Endothelial cell (in vitro differentiated cells): ENCODE measurements at regions not wholly inside any gene's neighbourhood (a gene's known extent, or its start where the extent isn't known, plus 50 kb on each side); places are given as distances from the start of the nearest gene placed in this dataset.

Source experiments
- DNase-seq: peaks from one replicate; pipeline ENCODE4 v3.0.0; 2021; ENCODE audit warnings: low spot score
- H3K27ac Mint-ChIP-seq: one replicate; pipeline ENCODE4 v1.8.0; 2021; ENCODE audit warnings: mixed read lengths, inconsistent platforms; ENCODE audit not compliant: unreplicated experiment
- H3K27me3 Mint-ChIP-seq: one replicate; pipeline ENCODE4 v1.8.0; 2021; ENCODE audit warnings: mild to moderate bottlenecking, moderate library complexity, mixed read lengths, inconsistent platforms; ENCODE audit not compliant: unreplicated experiment
- H3K36me3 Mint-ChIP-seq: one replicate; pipeline ENCODE4 v1.8.0; 2021; ENCODE audit warnings: mild to moderate bottlenecking, low read depth, mixed read lengths, inconsistent platforms; ENCODE audit not compliant: unreplicated experiment
- H3K4me1 Mint-ChIP-seq: one replicate; pipeline ENCODE4 v1.8.0; 2021; ENCODE audit warnings: mild to moderate bottlenecking, mixed read lengths, inconsistent platforms; ENCODE audit not compliant: unreplicated experiment
- H3K4me3 Mint-ChIP-seq: one replicate; pipeline ENCODE4 v1.8.0; 2021; ENCODE audit warnings: mild to moderate bottlenecking, mixed read lengths, inconsistent platforms; ENCODE audit not compliant: unreplicated experiment
- H3K9me3 Mint-ChIP-seq: one replicate; pipeline ENCODE4 v1.8.0; 2021; ENCODE audit warnings: mixed read lengths, inconsistent platforms; ENCODE audit not compliant: unreplicated experiment
- TF ChIP-seq, protein P1 (sequence below): fragments of 200-600 bp; sonication (generic); IDR thresholded peaks from one replicate; pipeline ENCODE4 v1.5.0; 2021; ENCODE audit warnings: antibody characterized with exemption; ENCODE audit not compliant: unreplicated experiment

DNA sequence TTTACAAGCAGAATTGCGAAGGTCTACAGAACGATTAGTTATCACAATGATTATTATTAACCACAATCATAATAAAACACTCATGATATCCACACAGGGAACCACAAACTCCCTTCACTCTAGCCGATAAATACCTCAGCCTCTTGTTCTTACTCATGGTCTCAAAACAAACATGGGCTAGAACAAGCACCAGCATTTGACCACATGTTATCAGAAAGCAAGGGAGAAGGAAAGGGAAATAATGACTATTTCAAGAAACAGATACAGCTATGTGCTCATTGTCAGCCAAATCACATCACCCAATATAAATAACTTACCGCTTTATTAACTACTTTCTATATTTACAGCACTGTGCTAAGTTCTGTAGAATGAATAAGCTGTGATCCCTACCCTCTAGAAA lies 663.2 kb upstream of the HTR2C start:
- Mint-ChIP-seq H3K4me1 (no peaks in the 10 kb centered on the region), H3K27me3 (peaks cover 2% of the 10 kb centered on the region), H3K9me3 (no peaks in the 10 kb centered on the region), H3K27ac (no peak overlapping the region), H3K36me3 (no peaks in the 10 kb centered on the region), H3K4me3 (no peak overlapping the region)
- TF ChIP-seq, protein P1, sequence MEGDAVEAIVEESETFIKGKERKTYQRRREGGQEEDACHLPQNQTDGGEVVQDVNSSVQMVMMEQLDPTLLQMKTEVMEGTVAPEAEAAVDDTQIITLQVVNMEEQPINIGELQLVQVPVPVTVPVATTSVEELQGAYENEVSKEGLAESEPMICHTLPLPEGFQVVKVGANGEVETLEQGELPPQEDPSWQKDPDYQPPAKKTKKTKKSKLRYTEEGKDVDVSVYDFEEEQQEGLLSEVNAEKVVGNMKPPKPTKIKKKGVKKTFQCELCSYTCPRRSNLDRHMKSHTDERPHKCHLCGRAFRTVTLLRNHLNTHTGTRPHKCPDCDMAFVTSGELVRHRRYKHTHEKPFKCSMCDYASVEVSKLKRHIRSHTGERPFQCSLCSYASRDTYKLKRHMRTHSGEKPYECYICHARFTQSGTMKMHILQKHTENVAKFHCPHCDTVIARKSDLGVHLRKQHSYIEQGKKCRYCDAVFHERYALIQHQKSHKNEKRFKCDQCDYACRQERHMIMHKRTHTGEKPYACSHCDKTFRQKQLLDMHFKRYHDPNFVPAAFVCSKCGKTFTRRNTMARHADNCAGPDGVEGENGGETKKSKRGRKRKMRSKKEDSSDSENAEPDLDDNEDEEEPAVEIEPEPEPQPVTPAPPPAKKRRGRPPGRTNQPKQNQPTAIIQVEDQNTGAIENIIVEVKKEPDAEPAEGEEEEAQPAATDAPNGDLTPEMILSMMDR: no peak
- no peak for DNase-seq

DNA sequence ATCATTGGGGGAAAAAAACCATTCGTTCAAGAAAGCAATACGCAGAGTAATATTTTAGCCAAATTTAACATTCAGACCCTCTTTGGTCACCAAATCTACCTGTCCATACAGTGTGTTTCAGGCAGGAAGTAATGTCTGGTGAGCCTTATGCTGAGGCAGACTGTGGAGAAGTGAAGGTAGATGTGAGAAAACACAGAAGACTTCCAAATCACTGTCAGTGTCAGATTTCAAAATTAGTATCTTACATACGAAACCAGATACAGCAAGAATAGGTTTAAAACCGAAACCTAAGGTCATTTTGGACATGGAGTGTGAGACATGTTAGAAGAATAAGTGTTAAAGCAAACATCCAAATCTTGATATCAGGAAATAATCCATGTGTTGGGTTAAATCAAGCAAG lies 664.5 kb upstream of the HTR2C start:
- Mint-ChIP-seq H3K36me3 (no peaks in the 10 kb centered on the region), H3K27me3 (peaks cover 2% of the 10 kb centered on the region), H3K9me3 (no peaks in the 10 kb centered on the region), H3K4me1 (no peaks in the 10 kb centered on the region), H3K4me3 (no peak overlapping the region), H3K27ac (no peak overlapping the region)
- TF ChIP-seq, protein P1: no peak
- no peak for DNase-seq

DNA sequence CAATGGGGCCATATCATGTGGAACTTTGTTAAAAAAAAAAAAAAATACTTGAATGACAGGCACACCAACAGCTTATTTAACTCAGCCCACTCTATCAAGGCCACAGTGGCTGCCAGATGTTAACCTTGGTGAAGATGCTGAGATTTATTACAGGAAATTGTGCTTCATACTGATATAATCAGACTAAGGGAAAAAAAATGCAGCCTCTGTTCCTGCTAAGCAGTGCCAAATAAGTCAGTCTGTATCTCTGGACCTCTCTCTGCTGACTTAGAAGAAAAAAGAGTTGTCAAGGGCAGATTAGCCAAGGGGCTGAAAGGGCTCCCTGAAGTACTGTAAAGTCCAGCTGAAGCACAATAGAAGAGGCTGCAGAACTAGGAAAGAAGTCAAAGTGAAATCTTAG lies 677.7 kb upstream of the HTR2C start:
- H3K4me1 Mint-ChIP-seq: no peaks in the 10 kb centered on the region
- TF ChIP-seq, protein P1: no peak
- no peaks in the 10 kb centered on the region for H3K27me3 Mint-ChIP-seq
- no peak for DNase-seq
- no peak overlapping the region for H3K4me3 Mint-ChIP-seq
- no peaks in the 10 kb centered on the region for H3K9me3 Mint-ChIP-seq
- H3K27ac Mint-ChIP-seq: no peak overlapping the region
- no peaks in the 10 kb centered on the region for H3K36me3 Mint-ChIP-seq

DNA sequence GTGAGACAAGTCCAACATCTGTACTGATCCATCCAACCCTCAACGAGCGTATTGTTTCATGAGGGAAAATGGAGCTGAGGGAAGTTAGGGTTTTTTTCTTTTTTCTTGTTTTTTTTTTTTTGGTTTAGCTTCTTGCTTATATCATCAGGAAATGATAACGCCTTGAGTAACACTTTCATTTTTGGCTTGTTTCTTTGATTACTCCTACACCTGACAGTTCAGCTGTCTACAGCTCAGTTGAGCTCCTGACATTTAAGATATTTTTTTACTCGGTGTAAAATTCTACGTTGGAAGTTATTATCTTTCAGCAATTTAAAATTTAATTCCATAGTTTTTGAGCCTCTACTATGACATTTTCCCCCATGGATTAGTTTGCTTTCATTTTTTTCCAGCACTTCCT lies 691.0 kb upstream of the HTR2C start:
- Mint-ChIP-seq H3K36me3 (no peaks in the 10 kb centered on the region), H3K27ac (no peak overlapping the region), H3K4me3 (no peak overlapping the region), H3K9me3 (no peaks in the 10 kb centered on the region), H3K4me1 (no peaks in the 10 kb centered on the region), H3K27me3 (no peaks in the 10 kb centered on the region)
- TF ChIP-seq, protein P1: no peak
- no peak for DNase-seq

DNA sequence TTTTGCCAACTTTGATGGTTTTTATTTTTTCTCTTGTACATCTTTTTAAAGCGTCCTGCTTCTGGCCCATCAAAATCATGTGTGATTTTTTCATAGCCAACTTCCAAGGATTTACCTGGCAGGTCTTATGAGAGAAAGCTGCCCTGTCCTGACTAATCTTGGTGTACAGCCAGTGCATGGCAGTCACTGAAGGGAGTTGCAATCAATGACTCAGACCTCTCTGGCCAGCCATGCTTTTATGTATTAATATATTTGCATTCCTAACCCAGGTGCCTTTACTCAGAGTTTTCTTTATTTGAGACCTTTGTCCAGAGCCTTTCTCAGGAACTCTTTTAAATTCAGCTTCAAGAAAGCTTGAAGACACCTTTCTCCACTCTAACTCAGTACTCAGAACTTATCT lies 691.5 kb upstream of the HTR2C start:
- Mint-ChIP-seq H3K27me3 (no peaks in the 10 kb centered on the region), H3K27ac (no peak overlapping the region), H3K4me3 (no peak overlapping the region), H3K36me3 (no peaks in the 10 kb centered on the region), H3K9me3 (no peaks in the 10 kb centered on the region), H3K4me1 (no peaks in the 10 kb centered on the region)
- TF ChIP-seq, protein P1: no peak
- DNase-seq: no peak
